K562 (cell line): ENCODE measurements at regions not wholly inside any gene's neighbourhood (a gene's known extent, or its start where the extent isn't known, plus 50 kb on each side); places are given as distances from the start of the nearest gene placed in this dataset.

Source experiments
- ATAC-seq: fragments of 200-7000 bp; cut with Tn5 transposase; 3 replicates; pipeline ENCODE4 v1.9.1; 2020; ENCODE audit warnings: moderate library complexity
- BruUV-seq: library from RNA; stranded (reverse); fragments of 400-500 nt; replicated peaks from 2 replicates; lab custom pipeline; 2021; lab: Mats Ljungman, UMichigan
- CTCF ChIA-PET: fragments of 300-600 bp; formaldehyde crosslinking; extraction: SDS; loops from one replicate; lab custom pipeline; 2021; ENCODE audit warnings: low intra/inter-chr PET ratio; lab: Yijun Ruan, JAX
- POLR2A ChIA-PET: fragments of 300-600, 350-650 bp; sonication (Branson Sonifier 250); formaldehyde crosslinking; extraction: SDS; loops from one replicate; lab custom pipeline; 2021; ENCODE audit warnings: antibody characterized with exemption, inconsistent platforms; lab: Yijun Ruan, JAX
- DNase-seq, 4 experiments: peaks; one replicate each; pipeline versions ENCODE4 v3.0.0 to v3.0.0-alpha.2; 2011 to 2018; ENCODE audit warnings: low spot score in 3 of 4, mixed read lengths in 3 of 4; ENCODE audit errors: extremely low read depth in 1 of 4
- FAIRE-seq: peaks from 2 replicates; lab custom pipeline; 2011; peaks lifted over from hg19 to GRCh38; lab: Jason Lieb, UNC
- H2AFZ ChIP-seq: 2 replicates; pipeline ENCODE4 v1.6.0; 2011; ENCODE audit warnings: low read depth, low read length, control low read depth, inconsistent platforms
- H3K27ac ChIP-seq: fragments of 200-600 bp; 3 replicates; pipeline ENCODE4 v1.8.0; 2011; ENCODE audit warnings: low read depth, mild to moderate bottlenecking, control low read depth, inconsistent platforms, low read length, moderate library complexity, mixed read lengths; ENCODE audit errors: extremely low read depth
- H3K27me3 ChIP-seq, 2 experiments: fragments of 300-600 bp in 1 of 2; 2 replicates in 1 of 2; 3 replicates in 1 of 2; pipeline versions ENCODE4 v1.6.0 to v1.8.0; 2011; ENCODE audit warnings: inconsistent platforms in 2 of 2, low read length in 2 of 2, mild to moderate bottlenecking in 1 of 2, mixed read lengths in 1 of 2, moderate library complexity in 1 of 2; ENCODE audit not compliant: control insufficient read depth in 2 of 2, insufficient read depth in 2 of 2
- H3K36me3 ChIP-seq: fragments of 300-600 bp; 3 replicates; pipeline ENCODE4 v1.8.0; 2011; ENCODE audit warnings: mild to moderate bottlenecking, low read length, inconsistent platforms; ENCODE audit not compliant: control insufficient read depth, insufficient read depth
- H3K4me1 ChIP-seq, 2 experiments: fragments of 200-600 bp in 1 of 2; replicated peaks in 1 of 2; 2 replicates in 1 of 2; 3 replicates in 1 of 2; pipeline versions ENCODE4 v1.5.1 to v1.8.0; 2011; ENCODE audit warnings: inconsistent platforms in 2 of 2, low read length in 2 of 2, mild to moderate bottlenecking in 1 of 2, mixed read lengths in 1 of 2, moderate library complexity in 1 of 2; ENCODE audit not compliant: control insufficient read depth in 2 of 2, insufficient read depth in 2 of 2
- H3K4me2 ChIP-seq: 2 replicates; pipeline ENCODE4 v1.6.1; 2011; ENCODE audit warnings: low read length, control low read depth, inconsistent platforms, mixed read lengths; ENCODE audit not compliant: insufficient read depth
- H3K4me3 ChIP-seq: fragments of 200-600 bp; sonication (generic), shearing (Covaris generic); 2 replicates; pipeline ENCODE4 v1.5.1; 2016; ENCODE audit warnings: control low read depth, inconsistent platforms
- H3K79me2 ChIP-seq: fragments of 200-600 bp; 3 replicates; pipeline ENCODE4 v1.8.0; 2011; ENCODE audit warnings: low read length, inconsistent platforms; ENCODE audit not compliant: control insufficient read depth, insufficient read depth
- H3K9ac ChIP-seq, 2 experiments: 2 replicates each; pipeline versions ENCODE4 v1.6.0 to v1.6.1; 2011; ENCODE audit warnings: low read depth in 2 of 2, low read length in 2 of 2, control low read depth in 1 of 2, inconsistent platforms in 1 of 2, mild to moderate bottlenecking in 1 of 2, mixed read lengths in 1 of 2; ENCODE audit not compliant: insufficient read depth in 1 of 2
- H3K9me1 ChIP-seq: one replicate; pipeline ENCODE4 v1.6.0; 2011; ENCODE audit warnings: inconsistent platforms, mild to moderate bottlenecking, low read length, moderate library complexity; ENCODE audit not compliant: control insufficient read depth, insufficient read depth
- H3K9me3 ChIP-seq: replicated peaks from 2 replicates; pipeline ENCODE4 v1.5.1; 2011; ENCODE audit warnings: low read depth, low read length, inconsistent platforms; ENCODE audit not compliant: control insufficient read depth, insufficient read depth
- H4K20me1 ChIP-seq: replicated peaks from 2 replicates; pipeline ENCODE4 v1.6.1; 2011; ENCODE audit warnings: low read length, inconsistent platforms, mixed read lengths; ENCODE audit not compliant: control insufficient read depth, insufficient read depth
- ATF3 ChIP-seq, 2 experiments: fragments of 450-650 bp in 1 of 2; sonication (generic) in 1 of 2; formaldehyde crosslinking in 1 of 2; IDR thresholded peaks in 1 of 2; conservative IDR thresholded peaks in 1 of 2; 2 replicates each; pipeline versions ENCODE4 v1.6.1 to v1.8.1; 2016 to 2023; ENCODE audit warnings: mild to moderate bottlenecking in 2 of 2, moderate library complexity in 2 of 2, inconsistent platforms in 1 of 2, missing genetic modification reagents in 1 of 2
- CBFA2T2 ChIP-seq: fragments of 450-650 bp; conservative IDR thresholded peaks from 2 replicates; pipeline ENCODE4 v1.6.1; 2017; ENCODE audit warnings: mild to moderate bottlenecking
- ELF1 ChIP-seq: fragments of 200-800 bp; sonication (Bioruptor generic); IDR thresholded peaks from 2 replicates; pipeline ENCODE4 v1.6.1; 2016; ENCODE audit warnings: missing genetic modification characterization, missing compliant biosample characterization
- FOSL1 ChIP-seq: fragments of 200-800 bp; sonication (Bioruptor generic); conservative IDR thresholded peaks from 2 replicates; pipeline ENCODE4 v1.6.1; 2016; ENCODE audit warnings: missing genetic modification characterization, missing compliant biosample characterization
- IRF2 ChIP-seq: sonication (generic); formaldehyde crosslinking; IDR thresholded peaks from 2 replicates; pipeline ENCODE4 v1.8.1; 2022; ENCODE audit warnings: mild to moderate bottlenecking, missing genetic modification reagents
- JUN ChIP-seq, 2 experiments: sonication (generic) in 1 of 2; formaldehyde crosslinking in 1 of 2; IDR thresholded peaks; 2 replicates each; pipeline versions ENCODE4 v1.6.1 to v1.8.0; 2012 to 2022; ENCODE audit warnings: borderline replicate concordance in 2 of 2, mild to moderate bottlenecking in 2 of 2, improper control_type of control experiment in 1 of 2, low read depth in 1 of 2, low read length in 1 of 2, missing genetic modification reagents in 1 of 2
- JUND ChIP-seq, 2 experiments: IDR thresholded peaks; 2 replicates in 1 of 2; 3 replicates in 1 of 2; pipeline ENCODE4 v1.6.1; 2011; ENCODE audit warnings: borderline replicate concordance in 2 of 2, low read depth in 2 of 2, low read length in 2 of 2, improper control_type of control experiment in 1 of 2, missing biosample characterization in 1 of 2, missing genetic modification characterization in 1 of 2, missing genetic modification reagents in 1 of 2
- RAD51 ChIP-seq: fragments of 450-650 bp; IDR thresholded peaks from 2 replicates; pipeline ENCODE4 v1.7.1; 2016; ENCODE audit warnings: low read depth, mild to moderate bottlenecking, borderline replicate concordance
- RFX1 ChIP-seq: fragments of 450-650 bp; IDR thresholded peaks from 2 replicates; pipeline ENCODE4 v1.6.1; 2016; ENCODE audit warnings: mild to moderate bottlenecking, moderate library complexity
- ZKSCAN8 ChIP-seq: fragments of 200-800 bp; sonication (Bioruptor generic); IDR thresholded peaks from 2 replicates; pipeline ENCODE4 v1.6.1; 2016; ENCODE audit warnings: missing genetic modification characterization, missing compliant biosample characterization
- ZNF57 ChIP-seq: fragments of 450-650 bp; formaldehyde crosslinking; IDR thresholded peaks from 2 replicates; pipeline ENCODE4 v1.4.0; 2020; ENCODE audit warnings: mild to moderate bottlenecking, moderate library complexity
- WGBS: fragments of 100-300 bp; shearing (Covaris generic); methylation state at CpG from one replicate; pipeline ENCODE4 v1.1.6; 2016; ENCODE audit warnings: low coverage, mixed read lengths; ENCODE audit not compliant: insufficient coverage; ENCODE audit errors: missing lambda C conversion rate; 5-methylcytosine and 5-hydroxymethylcytosine counted together
- in situ Hi-C: fragments of 300-500 bp; cut with MboI; formaldehyde crosslinking; loops from 4 replicates; pipeline ENCODE4 v1.15.0; 2018; ENCODE audit warnings: inconsistent platforms, mixed read lengths
- intact Hi-C: fragments of 100-400 bp; cut with micrococcal nuclease; formaldehyde crosslinking; loops from 2 replicates; pipeline ENCODE4 v1.14.2; 2022
- TF ChIP-seq, protein P1 (sequence below): fragments of 450-650 bp; formaldehyde crosslinking; IDR thresholded peaks from 2 replicates; pipeline ENCODE4 v1.4.0; 2020; ENCODE audit warnings: mild to moderate bottlenecking, mixed read lengths

DNA sequence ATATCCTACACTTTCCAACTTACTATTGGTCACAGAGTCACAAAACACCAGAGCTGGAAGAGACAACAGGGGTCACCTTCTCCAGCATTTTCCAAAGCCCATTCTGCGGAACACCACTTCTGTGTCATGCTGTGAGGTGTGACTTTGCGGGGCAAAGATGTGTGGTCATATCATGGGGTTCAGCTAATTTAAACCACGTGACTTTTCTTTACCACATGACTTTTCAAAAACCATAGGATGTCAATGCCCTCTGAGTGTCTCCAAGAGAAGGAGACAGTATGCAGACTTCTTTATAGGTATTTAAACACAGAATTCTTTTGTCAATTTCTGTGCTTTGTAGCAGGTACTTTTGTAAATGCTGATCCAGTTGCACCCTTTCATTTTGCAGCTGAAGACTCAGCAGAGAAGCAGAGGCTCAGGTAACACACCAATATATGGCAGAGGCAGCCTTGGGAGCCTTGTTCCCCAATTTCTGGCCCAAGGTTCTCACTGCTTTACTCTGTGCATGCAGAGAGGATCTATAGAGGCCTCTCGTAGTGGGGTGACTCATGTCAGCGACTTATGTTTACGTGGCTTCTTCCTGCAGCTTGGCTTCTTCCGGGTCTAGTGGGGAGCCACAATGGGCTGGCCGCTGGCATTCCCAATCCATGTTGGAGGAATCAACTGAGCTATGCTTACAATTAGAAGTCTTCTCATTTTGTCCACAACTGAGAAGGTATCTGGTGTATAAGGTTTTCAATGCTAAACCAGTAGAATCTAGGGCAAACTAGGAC is 104.0 kb upstream of the RHOBTB1 start:
- Histone ChIP-seq H4K20me1 (no peaks in the 10 kb centered on the region), H3K9ac (no peak overlapping the region), H3K27me3 (no peaks in the 10 kb centered on the region; a peak in 1 of 5 replicates), H3K79me2 (no peaks in the 10 kb centered on the region), H3K4me1 (no peaks in the 10 kb centered on the region), H3K9me3 (no peaks in the 10 kb centered on the region), H3K4me3 (no peak overlapping the region), H3K36me3 (no peaks in the 10 kb centered on the region), H3K4me2 (no peak overlapping the region), H2AFZ (peak overlapping the region; percentile 30; the same call in 1 of the 2 replicates), H3K27ac (no peak overlapping the region), H3K9me1 (no peaks in the 10 kb centered on the region)
- DNase-seq (peak in 1 of 4 experiments; percentile 13), ATAC-seq (no peak; the same call in 1 of the 3 replicates), FAIRE-seq (no peak)
- 27% methylated on average over 8 of the region's 8 CpGs for WGBS
- peak; percentile 19; the same call in 1 of the 2 replicates for TF ChIP-seq ATF3 (IDR thresholded peaks at IDR 0.05)
- TF ChIP-seq ATF3 (CRISPR knock-in tag; conservative IDR thresholded peaks at IDR 0.05), result no peak
- TF ChIP-seq ZNF57, result no peak
- TF ChIP-seq FOSL1 (tag), result peak; percentile 83
- 0 out of 2 replicates have a peak, but pooled peaks have one; percentile 47 for TF ChIP-seq ELF1 (tag)
- TF ChIP-seq ZKSCAN8 (CRISPR knock-in tag), result 0 out of 2 replicates have a peak, but pooled peaks have one; percentile 44
- TF ChIP-seq CBFA2T2, result peak; percentile 23
- TF ChIP-seq IRF2 (CRISPR knock-in tag), result no peak
- peak; percentile 68; the same call in 1 of the 2 replicates for TF ChIP-seq RAD51
- TF ChIP-seq, protein P1, sequence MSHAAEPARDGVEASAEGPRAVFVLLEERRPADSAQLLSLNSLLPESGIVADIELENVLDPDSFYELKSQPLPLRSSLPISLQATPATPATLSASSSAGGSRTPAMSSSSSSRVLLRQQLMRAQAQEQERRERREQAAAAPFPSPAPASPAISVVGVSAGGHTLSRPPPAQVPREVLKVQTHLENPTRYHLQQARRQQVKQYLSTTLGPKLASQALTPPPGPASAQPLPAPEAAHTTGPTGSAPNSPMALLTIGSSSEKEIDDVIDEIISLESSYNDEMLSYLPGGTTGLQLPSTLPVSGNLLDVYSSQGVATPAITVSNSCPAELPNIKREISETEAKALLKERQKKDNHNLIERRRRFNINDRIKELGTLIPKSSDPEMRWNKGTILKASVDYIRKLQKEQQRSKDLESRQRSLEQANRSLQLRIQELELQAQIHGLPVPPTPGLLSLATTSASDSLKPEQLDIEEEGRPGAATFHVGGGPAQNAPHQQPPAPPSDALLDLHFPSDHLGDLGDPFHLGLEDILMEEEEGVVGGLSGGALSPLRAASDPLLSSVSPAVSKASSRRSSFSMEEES (CRISPR knock-in tag), result peak; percentile 91
- TF ChIP-seq JUND (IDR thresholded peaks at IDR 0.05; ENCODE audit: borderline replicate concordance, low read depth, low read length), result peak; percentile 47; the same call in 1 of the 2 replicates
- peak; percentile 46; the same call in 2 of the 3 replicates for TF ChIP-seq JUND (tag; IDR thresholded peaks at IDR 0.05; ENCODE audit: borderline replicate concordance, low read depth, low read length)
- TF ChIP-seq JUN (IDR thresholded peaks at IDR 0.05; ENCODE audit: borderline replicate concordance, low read depth, low read length), result 0 out of 2 replicates have a peak, but pooled peaks have one; percentile 20
- TF ChIP-seq JUN (CRISPR knock-in tag; IDR thresholded peaks at IDR 0.05; ENCODE audit: borderline replicate concordance), result no peak
- no peak for TF ChIP-seq RFX1
- ChIA-PET CTCF (no interaction called here), POLR2A (interaction anchor here (0.9 to 2.3 kb wide), 4 partner anchors 9 to 22 kb away, joined by 3 to 9 read pairs (median 4); no protein-coding TSS in a partner anchor)
- in situ Hi-C loops, result no loop called here
- intact Hi-C loops, result no loop called here
- BruUV-seq, result no TSS peak
